Heart left ventricle (tissue), 13 donors: ENCODE measurements at regions not wholly inside any gene's neighbourhood (a gene's known extent, or its start where the extent isn't known, plus 50 kb on each side); places are given as distances from the start of the nearest gene placed in this dataset.
"Not testable (repeated sequence)": the region's sequence is repeated elsewhere in the genome, so short reads cannot be mapped to it uniquely, and the experiment has no call there.

Experiments used
- POLR2A ChIP-seq, 2 donors: fragments of 450-650 bp; IDR thresholded peaks; one replicate each; pipeline ENCODE4 v1.6.1; 2017; ENCODE audit warnings: antibody characterized with exemption in 2 of 2, mild to moderate bottlenecking in 2 of 2, moderate library complexity in 2 of 2
- TF ChIP-seq, protein P1 (sequence below), 12 donors: fragments of 200-600 bp; sonication (generic) in 4 of 12; IDR thresholded peaks; one replicate each; pipeline versions ENCODE4 v1.5.0 to v1.8.0; 2018 to 2022; ENCODE audit warnings: antibody characterized with exemption in 12 of 12, mild to moderate bottlenecking in 5 of 12
- donor health status: ischemic (EF 13 %, LVEDD 7.1; RV severe dilation, severe dysfunction).
- donor health status: DM: no; HTN: yes; CAD: no.
- donor health status: DM: no; HTN: no; CAD: no.
- donor health status: ischemic (EF 25% LVEDD 6.9; RV normal size, moderate dysfunction).
- donor health status: ischemic (EF 25% LVEDD 5.7; RV mildly dilated, moderate dysfunction).
- donor health status: ischemic (EF 35%, LVEDD 5.7; RV mildly dilated, moderate dysfunction).
- donor health status: nonischemic (EF 11% LVEDD 7.7; RV severe dilation, severe dysfunction).
- donor health status: DM: yes; HTN: yes; CAD: no.
- donor health status: PGD.
- donor health status: ischemic (EF 29% LVEDD 5.4; RV normal size, mild dysfunction).
- donor health status: nonischemic (EF 23%, LVEDD 6.1; RV moderate dilation, normal function).

DNA sequence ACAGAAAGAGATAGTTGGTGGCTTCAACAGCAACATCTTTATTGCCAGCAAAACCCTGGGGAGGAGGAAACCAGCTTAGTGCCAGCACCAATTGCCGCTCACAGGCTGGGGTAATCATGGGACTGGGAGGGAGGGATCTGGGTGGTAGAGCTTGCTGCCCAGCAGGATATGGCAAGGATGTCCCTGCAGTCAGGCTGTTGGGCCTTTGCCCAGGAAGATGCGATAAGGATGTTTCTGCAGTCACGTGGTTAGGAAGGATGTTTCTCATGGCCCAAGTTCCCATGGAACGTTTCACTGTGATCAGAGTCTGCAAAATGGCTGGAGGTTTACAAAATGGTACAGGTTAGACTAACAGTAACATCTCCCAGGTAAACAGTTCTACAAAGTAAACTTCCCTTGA, 443.5 kb downstream of the TUBA3C start:
- TF ChIP-seq, protein P1, sequence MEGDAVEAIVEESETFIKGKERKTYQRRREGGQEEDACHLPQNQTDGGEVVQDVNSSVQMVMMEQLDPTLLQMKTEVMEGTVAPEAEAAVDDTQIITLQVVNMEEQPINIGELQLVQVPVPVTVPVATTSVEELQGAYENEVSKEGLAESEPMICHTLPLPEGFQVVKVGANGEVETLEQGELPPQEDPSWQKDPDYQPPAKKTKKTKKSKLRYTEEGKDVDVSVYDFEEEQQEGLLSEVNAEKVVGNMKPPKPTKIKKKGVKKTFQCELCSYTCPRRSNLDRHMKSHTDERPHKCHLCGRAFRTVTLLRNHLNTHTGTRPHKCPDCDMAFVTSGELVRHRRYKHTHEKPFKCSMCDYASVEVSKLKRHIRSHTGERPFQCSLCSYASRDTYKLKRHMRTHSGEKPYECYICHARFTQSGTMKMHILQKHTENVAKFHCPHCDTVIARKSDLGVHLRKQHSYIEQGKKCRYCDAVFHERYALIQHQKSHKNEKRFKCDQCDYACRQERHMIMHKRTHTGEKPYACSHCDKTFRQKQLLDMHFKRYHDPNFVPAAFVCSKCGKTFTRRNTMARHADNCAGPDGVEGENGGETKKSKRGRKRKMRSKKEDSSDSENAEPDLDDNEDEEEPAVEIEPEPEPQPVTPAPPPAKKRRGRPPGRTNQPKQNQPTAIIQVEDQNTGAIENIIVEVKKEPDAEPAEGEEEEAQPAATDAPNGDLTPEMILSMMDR (IDR thresholded peaks at IDR 0.05): not testable (repeated sequence)
- TF ChIP-seq POLR2A (IDR thresholded peaks at IDR 0.05): not testable (repeated sequence)
